Inflammatory macrophage treated with lipopolysaccharide for 4 hours (primary cell): ENCODE measurements at regions not wholly inside any gene's neighbourhood (a gene's known extent, or its start where the extent isn't known, plus 50 kb on each side); places are given as distances from the start of the nearest gene placed in this dataset.
A peak's percentile ranks its signal among the peaks of the same experiment; 100 is the strongest.

ENCODE experiments used
- DNase-seq: peaks from one replicate; pipeline ENCODE4 v3.0.0-alpha.2; 2020

DNA sequence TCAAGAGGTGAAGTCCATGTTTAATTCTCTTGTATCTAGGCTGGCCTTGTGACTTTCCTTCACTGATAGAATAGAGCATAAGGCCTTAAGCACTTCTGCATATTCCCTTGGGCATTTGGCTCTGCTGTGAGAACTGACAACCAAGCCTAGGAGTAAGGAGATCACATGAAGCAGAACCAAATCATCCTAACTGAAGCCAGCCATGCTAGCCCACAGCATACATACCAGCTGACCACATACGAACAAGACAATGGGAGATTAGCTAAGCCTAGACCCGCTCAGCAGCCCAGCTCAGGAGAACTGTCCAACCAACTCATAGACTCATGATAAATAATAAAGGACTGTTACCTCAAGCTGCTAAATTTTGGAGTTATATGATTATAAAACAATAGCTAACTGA is 114.6 kb upstream of the NEK7 start:
- DNase-seq, result no peak

DNA sequence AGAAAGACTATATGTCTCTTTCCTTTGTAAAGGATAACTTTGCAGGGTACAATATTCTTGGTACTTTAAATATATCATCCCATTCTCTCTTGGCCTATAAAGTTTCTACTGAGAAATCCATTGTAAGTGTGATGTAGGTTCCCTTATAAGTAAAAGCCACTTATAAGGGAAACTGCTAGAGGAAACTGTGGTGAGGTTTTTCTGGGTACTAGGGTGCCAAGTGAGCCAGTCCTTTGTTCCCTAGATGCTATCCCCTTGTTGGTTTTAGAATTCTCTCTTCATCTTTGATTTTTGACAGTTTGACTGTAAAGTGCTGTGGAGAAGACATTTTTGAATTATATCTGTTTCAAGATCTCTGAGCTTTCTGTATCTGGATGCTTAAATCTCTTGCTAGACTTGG is 108.9 kb upstream of the NEK7 start:
- DNase-seq, result no peak

DNA sequence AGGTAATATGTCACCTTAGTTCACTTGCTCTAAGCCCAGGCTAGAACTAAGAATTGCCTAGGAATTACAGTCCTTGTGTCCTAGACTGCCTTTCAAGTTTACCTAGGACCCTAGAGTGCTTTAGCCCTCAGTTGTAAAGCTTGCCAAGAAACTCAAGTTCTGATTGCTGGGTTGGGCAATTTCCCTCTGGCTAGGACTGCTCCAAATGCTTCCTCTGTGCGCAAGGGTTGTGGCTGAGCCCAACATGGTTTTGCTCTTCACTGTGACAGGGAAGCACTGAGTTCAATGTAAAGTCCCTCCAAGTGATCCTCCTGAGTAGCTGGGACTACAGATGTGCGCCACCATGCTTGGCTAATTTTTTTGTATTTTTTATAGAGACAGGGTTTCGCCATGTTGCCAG is 102.3 kb upstream of the NEK7 start:
- no peak for DNase-seq

DNA sequence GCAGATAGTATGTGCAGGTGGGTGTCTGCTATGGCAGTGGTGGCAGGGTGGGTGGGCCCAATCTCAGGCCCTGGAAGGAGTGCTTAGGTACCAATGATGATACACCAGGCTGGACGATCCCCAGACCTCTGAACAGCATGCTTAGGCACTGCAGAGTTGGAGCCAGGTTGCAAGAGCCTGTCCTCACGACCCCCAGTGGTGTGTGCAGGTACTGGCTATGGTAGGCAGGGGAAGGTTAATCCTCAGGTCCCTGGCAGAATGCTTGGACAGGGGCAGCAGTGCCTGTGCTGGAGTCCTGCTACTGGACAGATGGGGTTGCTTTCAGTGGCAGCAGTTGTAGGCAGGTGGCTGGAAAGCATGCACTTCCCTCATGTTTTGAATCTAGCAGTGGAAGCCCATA is 100.5 kb upstream of the NEK7 start:
- no peak for DNase-seq

DNA sequence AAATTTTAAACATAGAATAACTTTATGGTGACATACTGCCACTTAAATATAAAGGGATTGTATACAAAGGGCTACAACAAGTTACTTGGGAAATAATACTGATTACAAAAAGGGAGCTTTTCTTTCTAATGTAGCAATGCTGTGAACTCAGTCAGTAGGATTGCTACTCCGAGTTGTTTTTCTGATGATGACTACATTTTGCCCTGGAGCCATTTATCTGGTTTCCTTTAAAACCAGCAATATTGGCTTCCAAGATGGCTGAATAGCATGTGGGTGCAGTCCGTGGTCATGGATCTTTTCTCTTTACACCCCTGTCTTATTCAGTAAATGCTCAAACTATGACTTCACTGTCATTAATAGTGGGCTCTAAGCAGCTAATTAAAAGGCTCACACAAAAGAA is 92.6 kb upstream of the NEK7 start:
- DNase-seq, result no peak

DNA sequence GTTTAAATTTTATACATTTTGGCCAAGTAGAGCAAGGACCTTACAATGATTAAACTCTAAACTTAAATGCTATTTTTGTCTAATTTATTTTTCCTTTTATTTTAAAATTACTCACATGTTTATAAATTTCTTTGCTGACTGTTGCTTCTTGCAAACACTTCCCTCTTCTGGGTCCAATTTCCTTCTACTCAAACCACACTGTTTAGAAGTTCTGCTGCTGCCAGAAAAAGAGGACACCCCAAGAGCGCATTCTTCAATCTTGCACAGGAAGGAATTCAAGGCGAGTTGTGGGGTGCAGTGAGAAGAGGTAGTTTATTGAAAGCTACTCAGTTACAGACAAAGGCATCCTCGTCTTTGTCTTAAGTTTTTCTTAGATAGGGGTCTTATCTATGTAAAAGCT is 88.5 kb upstream of the NEK7 start:
- DNase-seq, result no peak

DNA sequence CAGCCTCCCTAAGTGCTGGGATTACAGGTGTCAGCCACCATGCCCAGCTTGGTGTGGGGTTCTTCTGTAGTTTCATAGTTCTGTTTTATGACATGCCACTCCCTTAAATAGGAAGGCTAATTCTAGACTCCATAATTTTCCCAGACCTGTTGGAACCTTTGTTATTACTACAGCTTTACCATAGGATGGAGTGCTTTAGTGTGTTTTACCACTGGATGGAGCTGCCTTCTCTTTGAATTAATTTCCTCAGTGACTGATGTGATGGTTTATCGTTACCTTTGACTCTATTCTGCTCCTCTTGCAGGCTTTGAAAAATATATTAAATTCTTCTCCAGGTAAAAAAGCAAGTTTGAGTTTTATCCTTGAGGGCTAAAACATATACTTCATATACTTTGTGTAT is 84.6 kb upstream of the NEK7 start:
- DNase-seq, result no peak

DNA sequence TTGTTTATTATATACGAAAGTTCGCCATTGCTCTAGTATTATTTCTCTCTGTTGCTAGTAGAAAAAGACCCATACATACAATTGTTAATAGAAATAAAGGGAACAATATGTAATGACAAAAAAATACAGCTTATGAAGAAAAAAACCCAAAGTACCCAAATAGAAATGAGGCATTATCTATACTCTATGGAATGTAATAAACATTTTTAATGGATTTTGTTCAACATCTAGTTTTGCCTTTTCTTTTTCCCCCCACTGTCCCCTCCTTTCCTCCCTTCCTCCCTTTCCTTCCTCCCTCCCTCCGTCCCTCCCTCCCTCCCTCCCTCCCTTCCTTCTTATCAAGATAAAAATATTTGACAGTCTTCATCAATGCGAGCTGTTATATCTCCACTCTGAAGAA is 81.5 kb upstream of the NEK7 start:
- DNase-seq, result no peak

DNA sequence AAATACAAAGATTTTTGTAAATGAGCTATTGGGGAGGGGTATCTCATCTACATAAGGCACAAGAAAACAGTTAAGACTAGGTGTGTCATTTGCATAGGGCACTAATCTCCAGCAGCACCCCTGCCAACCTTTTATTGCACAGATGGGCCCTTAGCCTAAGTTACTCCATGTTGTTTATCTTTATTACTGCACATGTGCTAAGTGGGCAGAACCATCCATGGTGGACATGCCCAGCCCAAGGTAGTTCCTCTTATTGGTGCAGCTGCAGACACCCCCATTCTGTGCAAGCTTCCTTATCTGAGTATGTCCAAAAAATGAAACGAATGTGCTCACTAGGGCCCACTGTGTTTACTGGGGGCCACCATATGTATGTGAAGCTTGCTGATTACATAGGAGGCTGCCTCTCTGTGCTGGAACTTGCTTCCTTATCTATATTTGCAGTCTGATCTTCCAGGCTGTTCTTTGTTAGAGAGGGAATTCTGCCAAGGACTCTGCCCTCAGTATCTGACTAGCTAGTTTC is 77.3 kb upstream of the NEK7 start:
- DNase-seq, result peak; percentile 15

DNA sequence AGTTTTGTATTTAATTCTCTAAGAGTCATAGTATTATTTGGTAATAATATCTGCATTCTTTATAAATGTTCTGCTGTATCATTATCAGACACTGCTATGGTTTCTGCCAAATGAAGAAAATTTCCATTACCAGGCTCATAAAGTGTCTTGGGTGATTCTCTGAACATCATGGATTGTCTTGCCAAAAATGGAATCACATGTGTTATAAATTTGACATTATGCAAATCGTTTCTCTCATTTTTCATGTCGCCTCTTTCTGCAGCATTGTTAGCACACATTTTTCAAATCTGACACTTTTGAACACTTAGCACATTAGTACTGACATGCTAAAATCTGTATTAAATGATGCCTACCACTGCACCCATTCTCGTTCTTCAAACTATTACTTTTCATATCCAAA is 74.2 kb upstream of the NEK7 start:
- no peak for DNase-seq

DNA sequence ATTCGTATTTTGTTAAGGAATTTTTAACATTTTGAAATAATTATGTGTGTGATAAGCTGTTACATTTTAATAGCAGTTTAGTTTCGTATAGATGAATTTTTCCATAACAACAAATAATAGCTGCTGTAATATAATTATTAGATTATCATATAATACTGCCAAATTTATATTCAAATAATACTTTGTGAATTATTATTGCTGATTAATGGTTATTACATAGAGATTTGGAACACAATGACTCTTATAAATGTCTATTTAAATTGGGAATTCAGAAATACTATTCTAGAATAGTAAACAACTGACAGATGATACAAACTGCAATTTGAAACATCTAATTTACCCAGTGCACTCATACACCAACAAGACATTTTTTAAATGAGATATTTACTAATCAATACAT is 73.2 kb upstream of the NEK7 start:
- no peak for DNase-seq

DNA sequence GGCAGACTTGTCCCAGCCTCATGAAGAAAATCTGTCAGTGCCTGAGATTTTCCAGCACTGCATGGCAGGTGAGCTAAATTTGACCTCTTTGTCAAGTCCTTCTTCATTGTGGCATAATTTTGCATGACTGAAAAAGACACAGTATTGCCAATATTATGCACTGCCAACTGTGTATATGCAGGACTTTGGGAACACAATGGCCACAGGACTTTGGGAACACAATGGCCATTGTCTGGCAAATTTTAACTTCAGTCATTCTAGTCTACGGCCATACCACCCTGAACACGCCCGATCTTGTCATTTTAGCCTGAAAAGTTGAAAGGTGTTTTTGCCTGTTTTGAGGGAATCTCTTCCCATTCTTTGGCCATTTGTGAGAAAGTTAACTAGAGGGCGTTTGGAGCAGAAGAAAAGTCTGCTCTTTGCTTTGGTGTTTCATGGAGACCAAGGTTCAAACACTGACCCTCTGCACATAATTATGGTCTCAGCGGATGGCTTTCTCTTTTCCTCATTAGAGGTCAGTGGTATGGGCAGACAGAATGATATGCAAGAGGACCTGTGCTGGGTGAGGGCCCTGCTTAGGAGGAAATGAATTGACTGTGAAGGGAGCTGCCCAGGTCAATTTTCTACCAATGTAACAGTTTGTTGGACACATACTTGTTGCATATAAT is 72.4 kb upstream of the NEK7 start:
- DNase-seq, result no peak

DNA sequence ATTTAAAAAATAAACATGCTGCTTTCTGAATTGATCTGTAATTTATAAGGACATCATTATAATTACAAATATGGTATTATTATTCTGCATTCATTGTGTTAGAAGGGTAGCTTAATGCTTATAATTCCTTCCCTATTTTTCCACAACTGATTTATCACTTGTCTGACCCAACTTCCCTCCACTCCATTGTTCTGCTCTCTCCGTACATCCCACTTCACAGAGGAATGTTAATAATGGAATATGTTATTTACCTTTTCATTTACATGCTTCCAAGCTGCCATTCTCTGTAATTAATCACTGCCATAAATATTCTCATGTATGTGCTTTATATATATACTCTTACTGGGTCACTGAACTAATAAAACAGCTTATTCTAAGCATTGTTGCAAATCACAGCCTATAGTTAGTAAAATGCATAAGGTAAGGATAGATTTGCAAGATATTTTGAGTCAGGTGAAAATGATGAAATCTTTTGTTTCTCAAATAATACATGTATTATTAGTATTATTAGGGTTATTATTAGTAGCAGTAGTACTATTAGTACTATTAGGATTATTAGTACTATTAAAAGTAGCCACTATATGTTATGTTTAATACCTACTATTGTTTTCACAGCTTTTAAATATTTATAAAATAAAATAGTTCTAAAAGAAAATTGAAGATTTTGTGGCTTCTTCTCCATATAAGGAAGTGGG is 70.6 kb upstream of the NEK7 start:
- no peak for DNase-seq

DNA sequence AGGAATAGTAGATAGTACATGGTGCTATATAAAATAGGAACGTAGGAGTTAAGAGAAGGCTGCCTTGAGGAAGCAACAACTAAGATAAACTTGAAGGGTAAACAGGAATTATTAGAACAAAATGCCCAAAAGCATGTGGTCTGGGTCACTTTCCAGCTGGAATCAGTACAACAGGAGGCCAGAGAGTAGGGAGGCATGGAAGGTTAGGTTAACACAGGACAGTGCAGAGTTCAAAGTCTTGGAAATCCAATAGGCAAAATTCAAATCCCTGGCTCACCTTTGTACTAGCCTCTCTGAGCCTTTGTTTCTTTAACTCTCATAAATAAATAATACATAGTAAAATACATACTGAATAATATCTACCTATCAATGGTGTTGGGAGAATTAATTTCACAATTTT is 69.0 kb upstream of the NEK7 start:
- no peak for DNase-seq

DNA sequence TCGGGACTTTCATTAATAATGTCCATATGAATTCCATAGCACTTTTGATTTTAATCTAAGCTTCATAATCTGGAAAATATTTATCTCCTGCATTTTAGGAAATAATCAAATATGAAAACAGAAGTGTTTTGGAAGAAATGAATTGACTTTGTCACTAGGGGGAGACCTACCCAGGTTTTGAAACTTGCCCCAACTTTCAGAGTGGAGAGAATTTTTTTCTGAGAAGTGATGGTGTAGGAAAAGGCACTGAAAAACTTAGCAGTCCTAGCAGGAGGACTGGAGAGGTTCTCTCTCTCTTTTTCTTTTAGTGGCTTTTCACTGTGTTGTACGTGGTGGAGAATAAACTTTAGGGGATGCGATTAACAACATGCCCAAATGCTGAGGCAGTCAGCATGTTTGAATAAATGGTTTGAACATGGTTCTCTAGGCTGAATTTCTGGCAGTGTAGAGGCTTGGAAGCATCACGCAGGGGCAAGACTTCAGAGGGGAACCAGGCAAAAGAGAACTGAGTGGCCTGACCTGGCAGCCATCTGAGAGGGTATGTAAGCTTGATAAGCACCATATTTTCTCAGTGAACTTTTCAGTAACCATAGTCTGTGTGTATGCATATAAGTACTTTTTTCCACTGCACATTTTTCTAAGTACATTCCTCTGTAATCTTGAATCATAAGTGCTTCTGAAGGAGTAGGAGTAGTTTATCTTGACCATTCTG is 68.3 kb upstream of the NEK7 start:
- peak; percentile 25 for DNase-seq

DNA sequence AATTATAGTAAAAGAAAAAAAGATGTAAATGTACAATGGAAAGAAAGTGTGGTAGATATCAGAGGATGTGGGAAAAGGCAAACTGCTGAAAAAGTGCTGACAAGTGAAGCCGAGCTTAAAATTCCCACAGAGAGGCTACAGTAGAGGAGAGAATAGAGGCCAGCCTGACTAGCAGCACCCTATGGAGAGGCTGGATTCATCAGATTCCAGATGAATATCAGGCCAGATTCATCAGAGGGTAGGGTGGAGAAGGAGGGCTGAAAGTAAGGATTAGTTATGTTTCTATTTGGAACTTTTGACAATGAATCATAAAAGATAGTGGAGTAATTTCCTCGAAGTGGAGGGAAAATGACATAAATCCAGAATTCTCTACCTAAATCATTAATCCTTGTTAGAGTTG is 60.4 kb upstream of the NEK7 start:
- DNase-seq, result no peak

DNA sequence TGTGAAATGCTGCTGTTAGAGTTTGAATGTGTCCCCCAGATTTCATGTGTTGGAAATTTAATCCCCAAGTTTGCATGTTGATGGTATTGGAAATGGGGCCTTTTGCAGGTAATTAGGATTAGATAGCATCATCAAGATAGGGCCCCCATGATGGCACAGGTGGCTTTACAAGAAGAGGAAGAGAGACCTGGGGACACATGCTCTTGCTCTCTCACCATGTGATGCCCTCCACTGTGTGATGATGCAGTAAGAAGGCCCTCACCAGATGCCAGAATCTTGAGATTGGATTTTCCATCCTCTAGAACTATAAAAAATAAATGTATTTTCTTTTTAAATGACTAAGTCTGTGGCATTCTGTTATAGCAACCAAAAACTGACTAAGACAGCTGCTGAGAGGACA is 57.0 kb upstream of the NEK7 start:
- no peak for DNase-seq

DNA sequence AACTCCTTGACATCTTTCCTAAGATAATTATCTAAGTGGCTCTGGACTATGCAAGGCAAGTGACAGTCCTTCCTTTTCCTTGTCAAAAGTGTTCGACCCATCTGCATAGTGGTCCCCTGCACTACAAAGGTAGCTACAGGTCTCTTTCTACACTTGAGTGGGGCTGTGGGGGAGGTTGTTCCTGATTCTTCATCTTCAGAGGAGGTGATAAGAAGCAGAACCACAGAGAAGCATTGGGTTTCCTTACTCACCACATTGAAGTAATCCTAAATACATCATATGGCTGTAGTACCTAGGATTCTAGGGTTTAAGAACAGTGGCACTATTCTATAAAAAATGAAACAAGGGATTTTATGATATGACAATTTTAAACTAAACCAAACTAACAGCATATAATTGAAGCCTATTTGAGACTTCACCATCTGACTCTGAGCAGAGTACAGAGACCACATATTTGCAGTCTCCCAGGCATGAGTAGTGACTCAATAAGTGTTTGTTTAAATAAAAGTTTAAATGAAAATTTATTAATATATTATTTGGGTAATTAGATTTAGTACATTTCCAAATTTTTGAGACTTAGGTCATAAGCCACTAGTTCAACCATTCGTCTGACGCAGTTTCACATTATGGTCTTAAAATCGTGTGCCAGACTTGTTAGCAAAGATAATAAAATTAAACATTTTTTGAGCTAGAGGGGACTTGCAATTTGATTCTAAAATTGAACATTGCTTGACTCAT is 54.9 kb upstream of the NEK7 start:
- no peak for DNase-seq

DNA sequence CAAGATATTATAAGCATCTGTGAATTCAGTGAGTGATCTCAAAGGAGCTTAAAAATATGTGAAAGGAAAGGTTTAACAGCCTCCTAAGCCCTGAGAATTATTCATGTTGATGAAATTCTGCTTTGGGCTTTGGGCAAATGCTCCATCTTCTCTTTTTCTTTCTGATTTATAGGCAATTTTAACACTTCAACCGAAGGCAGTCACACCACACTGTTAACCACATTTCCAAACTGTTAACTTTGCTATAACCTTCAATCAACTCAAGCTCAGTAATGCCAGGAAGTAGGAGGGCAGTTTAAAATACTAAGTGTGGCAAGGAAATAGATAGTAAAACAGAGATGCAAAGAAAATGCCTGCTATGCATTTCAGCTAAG is 54.4 kb upstream of the NEK7 start:
- DNase-seq, result no peak

DNA sequence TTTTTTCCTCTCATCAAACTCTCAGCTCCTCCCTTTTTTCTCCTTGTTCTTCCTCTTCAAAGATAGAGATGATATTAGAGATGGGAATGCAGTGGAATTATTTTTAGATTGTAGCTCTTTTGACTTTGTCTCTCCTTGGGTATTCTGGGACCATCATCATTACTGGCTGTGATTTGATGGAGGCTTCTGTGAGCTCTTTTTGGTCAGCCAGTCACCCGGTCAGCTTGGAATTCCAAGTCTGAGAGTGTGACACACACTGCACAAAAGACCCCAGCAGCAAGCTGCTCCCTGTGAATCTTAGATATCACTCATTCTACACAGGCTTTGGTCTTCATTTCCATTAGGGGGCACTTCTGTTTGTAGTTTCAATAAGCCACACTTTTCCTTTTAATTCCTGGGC is 51.6 kb upstream of the NEK7 start:
- no peak for DNase-seq

DNA sequence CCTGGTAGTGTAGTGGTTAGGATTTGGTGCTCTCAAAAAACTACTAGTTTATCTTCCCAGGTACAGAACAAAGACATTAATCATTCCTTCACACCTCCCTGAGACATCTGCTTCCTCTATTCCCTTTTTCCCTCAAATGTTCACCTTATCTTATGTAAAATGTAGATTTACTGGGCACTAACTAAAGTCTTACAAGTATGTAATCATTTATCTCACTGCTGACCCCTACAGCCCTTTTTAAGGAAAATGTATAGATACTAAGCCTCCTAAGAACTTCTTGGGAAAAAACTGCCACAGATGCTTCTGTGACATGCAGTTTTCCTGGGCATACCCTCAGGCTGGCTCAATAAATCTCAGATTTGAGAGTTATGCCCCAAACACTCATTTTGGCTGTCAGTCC is 50.8 kb upstream of the NEK7 start:
- DNase-seq, result no peak
